Neutrophil (primary cell): ENCODE measurements at regions not wholly inside any gene's neighbourhood (a gene's known extent, or its start where the extent isn't known, plus 50 kb on each side); places are given as distances from the start of the nearest gene placed in this dataset.

Experiments used
- H3K27ac ChIP-seq: fragments of 200-600 bp; sonication (generic); 2 replicates; pipeline ENCODE4 v1.5.1; 2016; ENCODE audit warnings: mild to moderate bottlenecking, moderate library complexity
- H3K27me3 ChIP-seq: fragments of 200-600 bp; sonication (generic); 2 replicates; pipeline ENCODE4 v1.6.0; 2016; ENCODE audit warnings: mild to moderate bottlenecking
- H3K36me3 ChIP-seq: fragments of 200-600 bp; sonication (generic); 2 replicates; pipeline ENCODE4 v1.5.1; 2017
- H3K4me1 ChIP-seq, 2 experiments: fragments of 200-600 bp in 1 of 2; sonication (generic) in 1 of 2; 1 replicate in 1 of 2; 2 replicates in 1 of 2; pipeline versions ENCODE4 v1.5.1 to v1.6.1; 2013 to 2016; ENCODE audit warnings: low read depth in 1 of 2, low read length in 1 of 2, mild to moderate bottlenecking in 1 of 2, moderate library complexity in 1 of 2; ENCODE audit not compliant: control insufficient read depth in 1 of 2, insufficient read depth in 1 of 2
- H3K4me3 ChIP-seq, 2 experiments: fragments of 200-600 bp in 1 of 2; sonication (generic) in 1 of 2; 1 replicate in 1 of 2; 2 replicates in 1 of 2; pipeline ENCODE4 v1.5.1; 2013 to 2016; ENCODE audit warnings: low read depth in 1 of 2, low read length in 1 of 2, mild to moderate bottlenecking in 1 of 2, moderate library complexity in 1 of 2
- H3K9me3 ChIP-seq: fragments of 200-600 bp; sonication (generic); 2 replicates; pipeline ENCODE4 v1.5.1; 2016
- CTCF ChIP-seq: fragments of 200-600 bp; sonication (generic); IDR thresholded peaks from 2 replicates; pipeline ENCODE4 v1.5.1; 2016; ENCODE audit warnings: antibody characterized with exemption

DNA sequence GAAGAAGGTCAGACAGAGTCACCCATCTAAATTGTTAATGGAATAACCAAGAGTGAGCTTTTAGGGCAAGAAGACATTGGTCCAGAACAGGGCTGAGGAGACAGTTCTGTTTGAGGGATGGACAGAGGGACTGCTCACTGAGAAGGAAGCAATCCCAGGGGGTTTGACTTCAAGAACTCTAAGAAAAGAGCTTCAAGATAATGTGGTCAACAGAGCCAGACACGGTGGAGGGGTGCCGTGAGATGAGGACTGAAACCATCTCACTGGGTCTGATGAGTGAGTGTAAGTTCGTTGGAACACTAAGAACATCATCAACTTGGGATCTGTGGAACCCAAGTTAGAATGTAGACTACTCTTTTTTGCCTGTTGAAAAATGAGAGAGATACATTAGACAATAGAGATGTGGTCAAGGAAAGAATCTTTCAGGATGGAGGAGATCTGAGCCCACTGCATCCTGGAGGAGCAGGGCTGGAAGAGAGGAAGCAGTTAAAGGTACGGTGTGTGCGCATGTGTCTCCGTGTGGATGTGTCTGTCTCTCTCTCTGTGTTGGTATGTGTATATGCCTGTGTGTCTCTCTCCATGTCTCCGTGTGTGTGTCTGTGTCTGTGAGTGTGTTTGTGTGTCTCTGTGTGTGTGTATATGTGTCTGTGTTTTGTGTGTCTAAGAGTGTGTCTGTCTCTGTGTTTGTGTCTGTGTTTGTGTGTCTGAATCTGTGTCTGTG, 172.1 kb downstream of the MYCN start:
- no peaks in the 10 kb centered on the region for H3K9me3 ChIP-seq
- no peak for TF ChIP-seq CTCF
- no peaks in the 10 kb centered on the region for H3K4me1 ChIP-seq
- H3K27ac ChIP-seq = no peak overlapping the region
- no peak overlapping the region for H3K4me3 ChIP-seq
- H3K36me3 ChIP-seq = no peaks in the 10 kb centered on the region
- no peaks in the 10 kb centered on the region for H3K27me3 ChIP-seq

DNA sequence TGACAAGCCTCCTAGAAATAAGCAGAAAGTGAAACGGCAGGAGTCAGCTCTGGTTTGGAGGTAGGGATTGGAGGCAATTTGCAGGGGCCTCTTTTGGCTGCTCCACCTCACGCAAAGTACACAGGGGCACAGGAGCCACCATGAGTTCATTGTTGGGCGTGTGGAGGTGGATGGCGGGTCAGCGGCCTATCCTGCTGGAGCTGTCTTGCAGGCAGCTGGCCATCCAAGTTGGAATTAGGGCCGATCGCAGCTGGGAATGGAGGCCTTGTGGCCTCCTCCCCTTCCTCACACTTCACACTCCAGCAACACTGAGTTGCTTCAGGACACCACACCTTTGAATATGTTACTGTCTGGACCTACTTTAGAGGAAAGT, 171.5 kb downstream of the MYCN start:
- Histone ChIP-seq H3K36me3 (no peaks in the 10 kb centered on the region), H3K27ac (no peak overlapping the region), H3K4me1 (no peaks in the 10 kb centered on the region), H3K27me3 (no peaks in the 10 kb centered on the region), H3K9me3 (no peaks in the 10 kb centered on the region), H3K4me3 (no peak overlapping the region)
- no peak for TF ChIP-seq CTCF

DNA sequence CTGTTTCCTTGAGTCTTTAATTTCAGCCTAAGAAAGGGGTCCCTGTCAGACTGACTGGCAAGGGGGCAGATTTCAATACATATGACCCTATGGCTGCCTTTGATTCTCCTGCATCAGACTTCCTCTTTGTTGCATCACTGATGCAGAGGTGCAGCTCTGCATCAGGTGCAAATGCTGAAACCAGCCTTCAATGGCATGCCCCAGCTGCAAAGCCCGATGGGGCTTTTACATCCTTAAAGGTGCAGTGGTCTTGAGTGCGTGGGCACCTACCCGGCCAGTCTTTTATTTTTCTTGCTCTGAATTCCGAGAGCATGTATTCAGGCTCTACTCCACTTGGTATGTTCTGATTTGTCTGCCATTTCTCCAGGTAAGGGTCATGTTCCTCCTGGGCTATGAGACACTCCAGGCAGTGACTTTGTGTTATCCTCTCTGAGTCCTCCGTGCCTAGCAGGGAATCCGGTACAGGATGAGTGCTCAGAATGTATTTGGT, 169.5 kb downstream of the MYCN start:
- Histone ChIP-seq H3K36me3 (no peaks in the 10 kb centered on the region), H3K27me3 (no peaks in the 10 kb centered on the region), H3K4me3 (no peak overlapping the region), H3K27ac (no peak overlapping the region), H3K4me1 (no peaks in the 10 kb centered on the region), H3K9me3 (no peaks in the 10 kb centered on the region)
- no peak for TF ChIP-seq CTCF

- Histone ChIP-seq H3K36me3 (no peaks in the 10 kb centered on the region), H3K27ac (no peak overlapping the region), H3K4me1 (no peaks in the 10 kb centered on the region), H3K9me3 (no peaks in the 10 kb centered on the region), H3K4me3 (no peak overlapping the region), H3K27me3 (no peaks in the 10 kb centered on the region)
- no peak for TF ChIP-seq CTCF
Measured at GRCh38 chr2:16109368-16109820, 169.0 kb downstream of the MYCN start.

- Histone ChIP-seq H3K9me3 (no peaks in the 10 kb centered on the region), H3K4me1 (no peaks in the 10 kb centered on the region), H3K27me3 (no peaks in the 10 kb centered on the region), H3K27ac (no peak overlapping the region), H3K36me3 (no peaks in the 10 kb centered on the region), H3K4me3 (no peak overlapping the region)
- TF ChIP-seq CTCF = no peak
Measured at GRCh38 chr2:16107246-16107645, 166.9 kb downstream of the MYCN start.
